ENCODE measurements at regions not wholly inside any gene's neighbourhood (a gene's known extent, or its start where the extent isn't known, plus 50 kb on each side); places are given as distances from the start of the nearest gene placed in this dataset.

GRCh38 chr18:44464398-44465180 is 216.1 kb upstream of the SETBP1 start:
- Histone ChIP-seq H3K27me3 (ENCODE audit: insufficient read depth, poor library complexity, severe bottlenecking) (no peaks in the 10 kb centered on the region), H3K4me3 (replicated peaks; ENCODE audit: insufficient read depth, low read length) (no peak overlapping the region), H3K27ac (replicated peaks) (no peak overlapping the region)
- no peak for TF ChIP-seq CTCF (IDR thresholded peaks at IDR 0.05; ENCODE audit: insufficient read depth, low read length)
- no peak for DNase-seq (ENCODE audit: low read depth in 1 of 2, low spot score in 1 of 2)

GRCh38 chr18:44465381-44465841 is 215.3 kb upstream of the SETBP1 start:
- no peak overlapping the region for H3K27ac ChIP-seq (replicated peaks)
- no peak for TF ChIP-seq POLR2AphosphoS5 (IDR thresholded peaks at IDR 0.05; ENCODE audit: low read depth)
- TF ChIP-seq SPI1 (IDR thresholded peaks at IDR 0.05; ENCODE audit: borderline replicate concordance, low read depth): no peak
- TF ChIP-seq REST (IDR thresholded peaks at IDR 0.05; ENCODE audit: insufficient replicate concordance, low read depth): no peak
- TF ChIP-seq CTCF (IDR thresholded peaks at IDR 0.05; ENCODE audit: insufficient read depth, low read length): no peak
- TF ChIP-seq GABPA (IDR thresholded peaks at IDR 0.05; ENCODE audit: low read depth): no peak
- no peaks in the 10 kb centered on the region for H3K27me3 ChIP-seq (ENCODE audit: insufficient read depth, poor library complexity, severe bottlenecking)
- DNase-seq (ENCODE audit: low read depth in 1 of 2, low spot score in 1 of 2): no peak
- no peak overlapping the region for H3K4me3 ChIP-seq (replicated peaks; ENCODE audit: insufficient read depth, low read length)

- no peak overlapping the region for H3K4me3 ChIP-seq (replicated peaks; ENCODE audit: insufficient read depth, low read length)
- no peaks in the 10 kb centered on the region for H3K27me3 ChIP-seq (ENCODE audit: insufficient read depth, poor library complexity, severe bottlenecking)
- no peak for DNase-seq (ENCODE audit: low read depth in 1 of 2, low spot score in 1 of 2)
- no peak for TF ChIP-seq SPI1 (IDR thresholded peaks at IDR 0.05; ENCODE audit: borderline replicate concordance, low read depth)
- no peak for TF ChIP-seq CTCF (IDR thresholded peaks at IDR 0.05; ENCODE audit: insufficient read depth, low read length)
- TF ChIP-seq POLR2AphosphoS5 (IDR thresholded peaks at IDR 0.05; ENCODE audit: low read depth): no peak
- TF ChIP-seq GABPA (IDR thresholded peaks at IDR 0.05; ENCODE audit: low read depth): no peak
- TF ChIP-seq REST (IDR thresholded peaks at IDR 0.05; ENCODE audit: insufficient replicate concordance, low read depth): no peak
- H3K27ac ChIP-seq (replicated peaks): no peak overlapping the region
These were observed 213.7 kb upstream of the SETBP1 start for GRCh38 chr18:44466997-44467396.

GRCh38 chr18:44467718-44468117 is 213.0 kb upstream of the SETBP1 start:
- Histone ChIP-seq H3K27me3 (ENCODE audit: insufficient read depth, poor library complexity, severe bottlenecking) (no peaks in the 10 kb centered on the region), H3K27ac (replicated peaks) (no peak overlapping the region), H3K4me3 (replicated peaks; ENCODE audit: insufficient read depth, low read length) (no peak overlapping the region)
- no peak for DNase-seq (ENCODE audit: low read depth in 1 of 2, low spot score in 1 of 2)
- TF ChIP-seq CTCF (IDR thresholded peaks at IDR 0.05; ENCODE audit: insufficient read depth, low read length) (no peak), POLR2AphosphoS5 (IDR thresholded peaks at IDR 0.05; ENCODE audit: low read depth) (no peak), SPI1 (IDR thresholded peaks at IDR 0.05; ENCODE audit: borderline replicate concordance, low read depth) (no peak), REST (IDR thresholded peaks at IDR 0.05; ENCODE audit: insufficient replicate concordance, low read depth) (no peak), GABPA (IDR thresholded peaks at IDR 0.05; ENCODE audit: low read depth) (no peak)

All from HL-60 (cell line).